K562 (cell line): ENCODE measurements at regions not wholly inside any gene's neighbourhood (a gene's known extent, or its start where the extent isn't known, plus 50 kb on each side); places are given as distances from the start of the nearest gene placed in this dataset.

ENCODE experiments used
- ARNT ChIP-seq, 2 experiments: fragments of 450-650 bp; IDR thresholded peaks; 2 replicates each; pipeline ENCODE4 v1.6.1; 2016; ENCODE audit warnings: mild to moderate bottlenecking in 1 of 2
- BRCA1 ChIP-seq, 2 experiments: fragments of 450-650 bp in 1 of 2; sonication (generic) in 1 of 2; formaldehyde crosslinking in 1 of 2; IDR thresholded peaks; 2 replicates each; pipeline versions ENCODE4 v1.5.0 to v1.6.1; 2017 to 2020; ENCODE audit warnings: mild to moderate bottlenecking in 1 of 2, missing genetic modification reagents in 1 of 2
- CHD7 ChIP-seq: fragments of 200-600 bp; sonication (generic); IDR thresholded peaks from one replicate; pipeline ENCODE4 v1.6.1; 2012; ENCODE audit warnings: mild to moderate bottlenecking, low read depth, low read length, inconsistent platforms
- CREB3 ChIP-seq: fragments of 450-650 bp; conservative IDR thresholded peaks from 2 replicates; pipeline ENCODE4 v1.6.1; 2016; ENCODE audit warnings: missing genetic modification characterization, low read depth, mild to moderate bottlenecking, missing compliant biosample characterization, moderate library complexity
- FOXK2 ChIP-seq, 2 experiments: fragments of 450-650 bp; IDR thresholded peaks in 1 of 2; conservative IDR thresholded peaks in 1 of 2; 2 replicates each; pipeline ENCODE4 v1.6.1; 2016; ENCODE audit warnings: low read depth in 2 of 2, mild to moderate bottlenecking in 1 of 2
- MAFG ChIP-seq: fragments of 450-650 bp; conservative IDR thresholded peaks from 2 replicates; pipeline ENCODE4 v1.6.1; 2016; ENCODE audit warnings: missing genetic modification characterization, missing compliant biosample characterization
- NR2C1 ChIP-seq, 2 experiments: fragments of 450-650 bp; IDR thresholded peaks; 2 replicates each; pipeline ENCODE4 v1.6.1; 2017; ENCODE audit warnings: mild to moderate bottlenecking in 2 of 2, antibody characterized with exemption in 1 of 2, inconsistent platforms in 1 of 2, missing compliant biosample characterization in 1 of 2, missing genetic modification characterization in 1 of 2
- SIRT6 ChIP-seq: IDR thresholded peaks from one replicate; pipeline ENCODE4 v1.6.1; 2012; ENCODE audit warnings: low read depth, mild to moderate bottlenecking, control low read depth, inconsistent platforms, low read length, moderate library complexity
- SMAD1 ChIP-seq: fragments of 150-350 bp; IDR thresholded peaks from 2 replicates; pipeline ENCODE4 v1.6.1; 2014; ENCODE audit warnings: low read length, low read depth; ENCODE audit not compliant: partially characterized antibody
- SMARCC2 ChIP-seq: fragments of 450-650 bp; IDR thresholded peaks from 2 replicates; pipeline ENCODE4 v1.6.1; 2017; ENCODE audit warnings: antibody characterized with exemption, moderate library complexity, mild to moderate bottlenecking, low read depth

DNA sequence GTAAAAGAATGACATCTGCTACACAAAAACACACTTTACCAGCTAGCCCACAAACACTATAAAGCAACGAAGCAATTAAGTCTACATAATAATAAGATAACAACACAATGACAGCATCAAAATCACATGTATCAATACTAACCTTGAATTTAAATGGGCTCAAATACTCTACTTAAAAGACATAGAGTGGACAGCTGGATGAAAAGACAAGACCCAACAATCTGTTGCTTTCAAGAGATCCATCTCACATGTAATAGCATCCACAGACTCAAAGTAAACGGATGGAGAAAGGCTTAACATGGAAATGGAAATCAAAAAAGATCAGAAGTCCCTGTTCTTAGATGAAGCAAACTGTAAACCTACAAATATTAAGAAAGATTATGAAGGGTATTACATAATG lies 2175.9 kb downstream of the PCDH9 start (continued):
- TF ChIP-seq CHD7 (no peak), FOXK2 (conservative IDR thresholded peaks at IDR 0.05 in 1 of 2, IDR thresholded peaks at IDR 0.05 in 1 of 2; ENCODE audit: low read depth in 2 of 2) (no peak), MAFG (tag) (no peak), BRCA1 (IDR thresholded peaks at IDR 0.05) (no peak), BRCA1 (CRISPR knock-in tag; IDR thresholded peaks at IDR 0.05) (no peak), SMARCC2 (no peak), NR2C1 (IDR thresholded peaks at IDR 0.05) (no peak), NR2C1 (tag; IDR thresholded peaks at IDR 0.05) (no peak), SMAD1 (no peak), CREB3 (no peak), ARNT (IDR thresholded peaks at IDR 0.05) (no peak), SIRT6 (no peak)
